Mesothelial cell of epicardium (in vitro differentiated cells): ENCODE measurements at regions not wholly inside any gene's neighbourhood (a gene's known extent, or its start where the extent isn't known, plus 50 kb on each side); places are given as distances from the start of the nearest gene placed in this dataset.

Experiments used
- DNase-seq, 2 experiments: peaks; one replicate each; pipeline ENCODE4 v3.0.0; 2021; ENCODE audit warnings: low spot score in 2 of 2; ENCODE audit not compliant: unreplicated experiment in 2 of 2
- H3K27ac Mint-ChIP-seq: 2 replicates; pipeline ENCODE4 v1.8.0; 2021; ENCODE audit warnings: mixed read lengths
- H3K27me3 Mint-ChIP-seq: 2 replicates; pipeline ENCODE4 v1.8.0; 2021; ENCODE audit warnings: low read depth, mixed read lengths
- H3K36me3 Mint-ChIP-seq: 2 replicates; pipeline ENCODE4 v1.8.0; 2021; ENCODE audit warnings: mixed read lengths
- H3K4me1 Mint-ChIP-seq: 2 replicates; pipeline ENCODE4 v1.8.0; 2021; ENCODE audit warnings: mixed read lengths
- H3K4me3 Mint-ChIP-seq: 2 replicates; pipeline ENCODE4 v1.8.0; 2021; ENCODE audit warnings: mild to moderate bottlenecking, moderate library complexity, mixed read lengths
- H3K9me3 Mint-ChIP-seq: 2 replicates; pipeline ENCODE4 v1.8.0; 2021; ENCODE audit warnings: mixed read lengths
- CTCF ChIP-seq: fragments of 200-600 bp; sonication (generic); IDR thresholded peaks from one replicate; pipeline ENCODE4 v1.5.0; 2021; ENCODE audit warnings: antibody characterized with exemption; ENCODE audit not compliant: unreplicated experiment

DNA sequence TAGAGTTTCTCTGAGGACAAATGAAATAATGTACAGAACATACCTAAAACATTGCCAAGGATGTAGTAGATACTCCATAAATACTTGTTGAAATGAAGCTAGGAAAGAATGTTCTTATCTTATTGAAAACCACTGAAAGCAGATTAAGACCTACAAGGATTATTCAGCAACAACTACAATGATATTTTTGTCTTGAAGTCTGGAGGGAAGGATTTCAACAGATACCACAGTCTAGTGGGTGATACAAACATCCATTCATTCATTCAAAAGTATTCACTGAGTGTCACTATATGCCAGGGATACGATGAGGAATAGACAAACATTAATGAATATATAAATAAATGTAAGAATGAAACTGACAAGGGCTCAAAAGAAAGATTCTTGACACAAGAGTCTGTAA lies 74.7 kb upstream of the THBS1 start:
- Mint-ChIP-seq H3K27me3 (peaks cover 3% of the 10 kb centered on the region), H3K4me1 (peaks cover 25% of the 10 kb centered on the region), H3K27ac (no peak overlapping the region), H3K36me3 (no peaks in the 10 kb centered on the region), H3K4me3 (no peak overlapping the region), H3K9me3 (no peaks in the 10 kb centered on the region)
- no peak for DNase-seq
- TF ChIP-seq CTCF: no peak

DNA sequence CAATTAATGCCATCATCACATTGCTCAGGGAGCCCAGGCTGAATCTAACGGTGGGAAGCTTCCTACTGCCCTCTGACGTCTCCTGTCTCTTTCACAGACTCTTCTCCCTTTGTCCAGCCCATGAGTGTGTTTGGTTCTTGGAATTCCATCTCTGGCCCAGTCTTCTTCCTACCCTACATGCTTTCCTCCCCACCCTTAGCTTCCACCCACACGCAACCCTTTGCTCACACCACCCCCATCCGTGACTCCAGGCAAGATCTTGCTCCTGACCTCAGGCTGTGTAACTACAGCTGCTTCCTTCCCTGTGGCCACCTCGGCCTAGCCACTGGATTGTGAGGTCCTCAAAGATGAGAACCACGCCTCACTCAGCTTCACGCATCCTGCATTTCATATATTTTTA lies 72.3 kb upstream of the THBS1 start:
- peaks cover 8% of the 10 kb centered on the region for H3K4me1 Mint-ChIP-seq
- no peaks in the 10 kb centered on the region for H3K9me3 Mint-ChIP-seq
- H3K4me3 Mint-ChIP-seq: no peak overlapping the region
- H3K27ac Mint-ChIP-seq: no peak overlapping the region
- no peak for TF ChIP-seq CTCF
- no peak for DNase-seq
- peaks cover 3% of the 10 kb centered on the region for H3K27me3 Mint-ChIP-seq
- H3K36me3 Mint-ChIP-seq: no peaks in the 10 kb centered on the region

GRCh38 chr15:39510001-39510701 lies 70.7 kb upstream of the THBS1 start:
- TF ChIP-seq CTCF: no peak
- H3K4me1 Mint-ChIP-seq: peaks cover 4% of the 10 kb centered on the region
- no peak overlapping the region for H3K27ac Mint-ChIP-seq
- H3K9me3 Mint-ChIP-seq: peaks cover 6% of the 10 kb centered on the region
- H3K4me3 Mint-ChIP-seq: no peak overlapping the region
- H3K27me3 Mint-ChIP-seq: peaks cover 3% of the 10 kb centered on the region
- H3K36me3 Mint-ChIP-seq: peaks cover 1% of the 10 kb centered on the region
- no peak for DNase-seq

DNA sequence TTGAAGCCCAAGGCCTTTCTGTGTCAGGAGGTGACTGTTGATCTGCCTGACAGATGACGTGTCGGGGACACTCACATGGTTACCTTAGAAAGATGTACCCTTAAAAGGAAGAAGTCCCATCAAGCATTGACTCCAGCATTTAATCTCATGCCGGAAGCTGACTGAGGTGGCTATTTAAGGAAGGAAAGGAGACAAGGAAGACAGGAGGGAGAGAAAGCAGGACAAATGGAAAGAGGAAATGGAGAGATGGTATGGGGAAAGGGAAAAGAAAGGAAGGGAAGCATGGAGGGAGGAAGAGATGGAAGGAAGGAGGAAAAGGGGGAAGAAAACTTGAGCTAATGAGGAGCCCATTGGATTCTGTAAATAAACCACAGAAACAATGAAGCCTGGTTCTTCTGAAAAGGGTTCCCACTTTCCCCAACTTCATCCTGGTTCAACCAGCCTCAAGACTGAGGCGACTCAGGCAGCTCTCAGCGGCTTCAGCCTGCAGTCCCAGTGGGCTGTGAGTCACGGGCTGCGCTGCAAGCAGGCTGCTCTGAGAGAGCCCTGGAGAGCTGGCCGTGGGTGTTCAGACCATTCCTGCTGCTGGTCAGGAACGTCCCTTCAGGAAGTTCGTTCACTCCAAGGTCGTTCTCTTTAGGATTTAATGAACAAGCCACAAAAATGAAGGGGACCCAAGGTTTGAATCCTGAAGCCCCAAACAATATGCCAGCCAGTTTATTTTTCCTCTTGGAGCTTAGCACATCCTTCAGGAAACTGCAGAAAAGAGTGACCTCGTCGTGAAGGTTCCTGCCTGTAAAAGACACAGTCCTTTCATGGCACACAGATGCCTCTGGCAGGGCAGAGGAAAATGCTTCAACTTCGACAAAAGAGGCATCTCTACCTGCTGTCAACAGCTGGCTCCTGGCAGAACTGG lies 69.6 kb upstream of the THBS1 start:
- Mint-ChIP-seq H3K27ac (no peak overlapping the region), H3K9me3 (peaks cover 7% of the 10 kb centered on the region), H3K4me3 (no peak overlapping the region), H3K27me3 (peaks cover 3% of the 10 kb centered on the region), H3K4me1 (peaks cover 4% of the 10 kb centered on the region), H3K36me3 (peaks cover 1% of the 10 kb centered on the region)
- TF ChIP-seq CTCF: no peak
- DNase-seq: no peak

GRCh38 chr15:39511916-39512260 lies 69.0 kb upstream of the THBS1 start:
- peaks cover 1% of the 10 kb centered on the region for H3K36me3 Mint-ChIP-seq
- no peak overlapping the region for H3K4me3 Mint-ChIP-seq

More at GRCh38 chr15:39511916-39512260, 69.0 kb upstream of the THBS1 start:
- H3K9me3 Mint-ChIP-seq: peaks cover 7% of the 10 kb centered on the region
- no peak for DNase-seq
- H3K27me3 Mint-ChIP-seq: peaks cover 3% of the 10 kb centered on the region
- H3K4me1 Mint-ChIP-seq: peaks cover 1% of the 10 kb centered on the region
- no peak for TF ChIP-seq CTCF
- no peak overlapping the region for H3K27ac Mint-ChIP-seq
